Gastrocnemius medialis (tissue), 4 donors: ENCODE measurements at regions not wholly inside any gene's neighbourhood (a gene's known extent, or its start where the extent isn't known, plus 50 kb on each side); places are given as distances from the start of the nearest gene placed in this dataset.

ENCODE experiments used
- ATAC-seq, 2 donors: fragments of 150-250 bp; one replicate each; pipeline ENCODE4 v1.9.1; 2016
- DNase-seq, 2 donors: peaks; one replicate each; pipeline ENCODE4 v3.0.0-alpha.2; 2019
- H3K27ac ChIP-seq, 4 donors: fragments of 200-600 bp; sonication (generic); 1 replicate in 1 of 4; 2 replicates in 3 of 4; pipeline ENCODE4 v1.5.1; 2016 to 2018; ENCODE audit warnings: mild to moderate bottlenecking in 2 of 4, moderate library complexity in 1 of 4
- H3K27me3 ChIP-seq, 3 donors: fragments of 200-600 bp; sonication (generic) in 2 of 3; 1 replicate in 1 of 3; 2 replicates in 2 of 3; pipeline versions ENCODE4 v1.5.1 to v1.6.0; 2016 to 2019; ENCODE audit warnings: mild to moderate bottlenecking in 1 of 3, moderate library complexity in 1 of 3
- H3K36me3 ChIP-seq, 2 donors: fragments of 200-600 bp; sonication (generic) in 1 of 2; one replicate each; pipeline ENCODE4 v1.5.1; 2017 to 2018
- H3K4me1 ChIP-seq, 2 donors: fragments of 200-600 bp; sonication (generic) in 1 of 2; one replicate each; pipeline ENCODE4 v1.5.1; 2016 to 2017; ENCODE audit warnings: mild to moderate bottlenecking in 2 of 2
- H3K4me3 ChIP-seq, 4 donors: fragments of 200-600 bp; sonication (generic) in 3 of 4; 1 replicate in 1 of 4; 2 replicates in 3 of 4; pipeline ENCODE4 v1.5.1; 2016 to 2019; ENCODE audit warnings: mild to moderate bottlenecking in 2 of 4
- H3K9me3 ChIP-seq, 3 donors: fragments of 200-600 bp; sonication (generic) in 2 of 3; 1 replicate in 1 of 3; 2 replicates in 2 of 3; pipeline ENCODE4 v1.5.1; 2016 to 2019
- POLR2A ChIP-seq, 2 donors: fragments of 450-650 bp; IDR thresholded peaks; one replicate each; pipeline ENCODE4 v1.6.1; 2017; ENCODE audit warnings: antibody characterized with exemption in 2 of 2, mild to moderate bottlenecking in 2 of 2, moderate library complexity in 2 of 2
- in situ Hi-C, 4 donors: fragments of 200-750 bp; cut with MboI; loops; one replicate each; pipeline versions ENCODE4 v1.15.0 to v1.8.0; 2017; ENCODE audit warnings: low sequenced_read_pairs in 4 of 4
- intact Hi-C: fragments of 100-400 bp; cut with DNase I; formaldehyde crosslinking; loops from one replicate; pipeline ENCODE4 v1.15.1; 2023; ENCODE audit warnings: low total_unique reads
- TF ChIP-seq, protein P1 (sequence below), 5 experiments: fragments of 450-650 bp in 3 of 5; fragments of 200-600 bp in 2 of 5; sonication (generic) in 2 of 5; IDR thresholded peaks in 4 of 5; conservative IDR thresholded peaks in 1 of 5; 1 replicate in 4 of 5; 2 replicates in 1 of 5; pipeline ENCODE4 v1.5.1; 2016 to 2019; ENCODE audit warnings: antibody characterized with exemption in 5 of 5, mild to moderate bottlenecking in 3 of 5, moderate library complexity in 3 of 5

- in situ Hi-C loops = no loop called here
- no peaks in the 10 kb centered on the region for H3K36me3 ChIP-seq
Observed at GRCh38 chr14:82604819-82605218, 1071.2 kb upstream of the SEL1L start.

GRCh38 chr14:82621881-82622450 is 1088.3 kb upstream of the SEL1L start:
- Histone ChIP-seq H3K4me1 (no peaks in the 10 kb centered on the region), H3K27ac (no peak overlapping the region), H3K27me3 (no peaks in the 10 kb centered on the region), H3K9me3 (no peaks in the 10 kb centered on the region), H3K36me3 (no peaks in the 10 kb centered on the region), H3K4me3 (no peak overlapping the region)
- intact Hi-C loops = no loop called here
- ATAC-seq = no peak
- in situ Hi-C loops = no loop called here
- TF ChIP-seq, protein P1, sequence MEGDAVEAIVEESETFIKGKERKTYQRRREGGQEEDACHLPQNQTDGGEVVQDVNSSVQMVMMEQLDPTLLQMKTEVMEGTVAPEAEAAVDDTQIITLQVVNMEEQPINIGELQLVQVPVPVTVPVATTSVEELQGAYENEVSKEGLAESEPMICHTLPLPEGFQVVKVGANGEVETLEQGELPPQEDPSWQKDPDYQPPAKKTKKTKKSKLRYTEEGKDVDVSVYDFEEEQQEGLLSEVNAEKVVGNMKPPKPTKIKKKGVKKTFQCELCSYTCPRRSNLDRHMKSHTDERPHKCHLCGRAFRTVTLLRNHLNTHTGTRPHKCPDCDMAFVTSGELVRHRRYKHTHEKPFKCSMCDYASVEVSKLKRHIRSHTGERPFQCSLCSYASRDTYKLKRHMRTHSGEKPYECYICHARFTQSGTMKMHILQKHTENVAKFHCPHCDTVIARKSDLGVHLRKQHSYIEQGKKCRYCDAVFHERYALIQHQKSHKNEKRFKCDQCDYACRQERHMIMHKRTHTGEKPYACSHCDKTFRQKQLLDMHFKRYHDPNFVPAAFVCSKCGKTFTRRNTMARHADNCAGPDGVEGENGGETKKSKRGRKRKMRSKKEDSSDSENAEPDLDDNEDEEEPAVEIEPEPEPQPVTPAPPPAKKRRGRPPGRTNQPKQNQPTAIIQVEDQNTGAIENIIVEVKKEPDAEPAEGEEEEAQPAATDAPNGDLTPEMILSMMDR (IDR thresholded peaks at IDR 0.05 in 4 of 5, conservative IDR thresholded peaks at IDR 0.05 in 1 of 5) = no peak
- TF ChIP-seq POLR2A (IDR thresholded peaks at IDR 0.05) = no peak
- DNase-seq = no peak

More at GRCh38 chr14:82604819-82605218, 1071.2 kb upstream of the SEL1L start:
- TF ChIP-seq, protein P1 (IDR thresholded peaks at IDR 0.05 in 4 of 5, conservative IDR thresholded peaks at IDR 0.05 in 1 of 5) = no peak
- no peak for TF ChIP-seq POLR2A (IDR thresholded peaks at IDR 0.05)
- Histone ChIP-seq H3K9me3 (no peaks in the 10 kb centered on the region), H3K4me3 (no peak overlapping the region), H3K27me3 (no peaks in the 10 kb centered on the region), H3K4me1 (no peaks in the 10 kb centered on the region), H3K27ac (no peak overlapping the region)
- ATAC-seq = no peak
- intact Hi-C loops = no loop called here
- no peak for DNase-seq

GRCh38 chr14:82626156-82627066 is 1092.8 kb upstream of the SEL1L start:
- in situ Hi-C loops = no loop called here
- Histone ChIP-seq H3K4me3 (no peak overlapping the region), H3K9me3 (no peaks in the 10 kb centered on the region)

DNA sequence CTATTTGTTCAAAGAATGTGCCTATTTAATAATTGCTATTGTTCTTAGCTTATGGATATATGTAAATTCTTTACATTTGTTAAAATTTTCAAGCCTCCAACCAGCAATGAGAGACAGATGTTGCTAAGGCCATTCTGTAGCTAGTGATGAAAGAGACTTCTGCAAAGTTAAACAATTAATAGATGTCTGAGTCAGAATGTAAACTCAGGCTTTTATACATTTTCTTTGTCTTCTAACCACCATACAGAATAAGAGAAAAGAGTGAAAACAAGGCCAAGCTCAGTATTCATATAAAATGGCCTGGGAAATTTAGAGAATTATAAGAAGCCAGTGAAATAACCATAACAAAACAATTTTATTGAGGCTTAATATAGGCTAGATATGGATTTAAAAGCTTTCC is 1102.3 kb upstream of the SEL1L start:
- no peaks in the 10 kb centered on the region for H3K9me3 ChIP-seq
- TF ChIP-seq POLR2A (IDR thresholded peaks at IDR 0.05) = no peak
- TF ChIP-seq, protein P1 (IDR thresholded peaks at IDR 0.05 in 4 of 5, conservative IDR thresholded peaks at IDR 0.05 in 1 of 5) = no peak
- H3K4me1 ChIP-seq = no peaks in the 10 kb centered on the region
- no peaks in the 10 kb centered on the region for H3K27me3 ChIP-seq
- no peaks in the 10 kb centered on the region for H3K36me3 ChIP-seq
- in situ Hi-C loops = no loop called here
- H3K4me3 ChIP-seq = no peak overlapping the region
- intact Hi-C loops = no loop called here
- ATAC-seq (no peak), DNase-seq (no peak)
- H3K27ac ChIP-seq = no peak overlapping the region

More at GRCh38 chr14:82626156-82627066, 1092.8 kb upstream of the SEL1L start:
- no peaks in the 10 kb centered on the region for H3K4me1 ChIP-seq
- TF ChIP-seq POLR2A (IDR thresholded peaks at IDR 0.05) = no peak
- TF ChIP-seq, protein P1 (IDR thresholded peaks at IDR 0.05 in 4 of 5, conservative IDR thresholded peaks at IDR 0.05 in 1 of 5) = no peak
- intact Hi-C loops = no loop called here
- H3K27me3 ChIP-seq = no peaks in the 10 kb centered on the region
- H3K36me3 ChIP-seq = no peaks in the 10 kb centered on the region
- H3K27ac ChIP-seq = no peak overlapping the region
- no peak for DNase-seq
- ATAC-seq = no peak
